GM18507 (cell line): ENCODE measurements at regions not wholly inside any gene's neighbourhood (a gene's known extent, or its start where the extent isn't known, plus 50 kb on each side); places are given as distances from the start of the nearest gene placed in this dataset.

Source experiments
- DNase-seq: peaks from one replicate; pipeline ENCODE4 v3.0.0; 2011; ENCODE audit warnings: low read depth; ENCODE audit not compliant: insufficient read length; ENCODE audit errors: extremely low spot score
- FAIRE-seq: peaks from 2 replicates; lab custom pipeline; 2011; peaks lifted over from hg19 to GRCh38; lab: Jason Lieb, UNC

DNA sequence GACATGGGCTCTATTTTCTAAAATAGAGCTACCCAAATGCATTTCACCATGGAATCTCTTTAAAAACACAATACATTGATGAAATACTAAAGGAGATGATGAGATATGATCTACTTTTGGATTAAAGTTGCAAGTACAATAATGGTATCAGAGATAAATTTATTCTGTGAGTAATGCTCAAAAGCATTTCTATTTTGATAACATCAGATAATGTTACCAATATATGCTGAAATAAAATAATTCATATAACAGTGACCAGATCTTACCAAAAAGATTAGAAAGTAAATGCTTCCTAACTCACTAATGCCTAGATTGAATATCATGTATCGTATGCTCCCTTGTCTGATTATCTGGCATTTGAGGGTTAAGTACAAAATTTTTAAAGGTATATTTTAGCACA lies 761.8 kb upstream of the ZNF608 start:
- FAIRE-seq (no peak), DNase-seq (no peak)

DNA sequence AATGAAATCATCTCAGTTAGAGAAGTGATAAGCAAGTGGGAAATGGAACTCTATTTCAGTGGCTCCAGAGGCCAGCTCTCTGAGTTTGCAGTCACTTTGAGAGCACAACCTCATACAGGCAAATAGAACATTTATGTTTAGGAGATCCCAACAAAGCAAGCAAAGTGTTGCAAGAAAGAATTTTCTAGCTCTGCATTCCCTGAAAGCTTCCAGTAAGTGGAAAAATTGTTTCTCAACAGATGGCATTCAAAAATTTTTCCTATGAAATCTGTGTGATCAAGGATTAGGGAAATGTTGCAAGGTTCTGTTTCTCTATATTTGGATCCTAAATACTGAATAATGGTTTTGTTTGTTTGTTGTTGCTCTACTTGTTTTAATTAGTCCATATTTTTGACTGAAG lies 764.2 kb upstream of the ZNF608 start:
- no peak for FAIRE-seq
- DNase-seq = no peak

DNA sequence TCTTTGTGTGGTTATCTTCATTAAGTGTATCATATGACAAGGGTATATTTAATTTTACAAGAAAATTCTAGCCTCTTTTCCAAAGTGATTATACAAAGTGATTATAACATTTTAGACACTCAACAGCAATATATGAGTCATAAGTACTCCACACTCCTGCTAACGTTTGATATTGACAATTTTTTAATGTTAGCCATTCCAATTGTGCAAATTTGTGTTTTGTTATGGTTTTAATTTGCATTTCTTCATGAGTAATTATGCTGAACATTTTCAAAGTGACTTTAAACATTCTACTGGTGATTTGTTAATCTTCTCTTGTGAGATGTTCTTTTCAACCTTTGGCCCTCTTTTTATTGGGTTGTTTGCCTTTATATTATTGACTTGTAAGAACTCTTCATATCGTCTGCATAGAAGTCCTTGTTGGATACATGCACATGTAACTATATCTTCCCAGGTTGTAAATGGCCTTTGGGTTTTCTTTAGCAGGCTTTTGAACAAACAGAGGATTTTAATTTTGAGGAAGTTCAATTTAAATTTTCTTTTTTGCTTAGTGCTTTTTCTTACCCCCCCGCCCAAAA lies 771.6 kb upstream of the ZNF608 start:
- DNase-seq (no peak), FAIRE-seq (no peak)

DNA sequence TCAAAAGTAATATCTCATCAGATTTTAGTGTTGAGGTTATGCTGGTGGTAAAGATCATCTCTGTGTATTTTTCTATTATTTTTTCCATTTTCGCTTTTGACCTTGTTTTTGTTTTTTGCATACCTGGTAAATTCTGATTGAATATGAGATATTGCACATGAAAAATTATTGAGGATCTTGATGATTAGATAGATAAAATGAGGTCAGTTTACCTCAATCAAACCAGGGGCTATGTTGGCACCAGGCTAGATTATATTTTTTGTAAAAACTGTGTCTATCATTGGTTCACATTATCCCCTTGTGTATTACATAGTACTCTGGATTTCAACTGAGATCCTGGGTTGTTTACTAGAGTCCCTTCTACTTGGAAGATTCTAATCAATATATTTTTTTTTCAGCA lies 774.9 kb upstream of the ZNF608 start:
- DNase-seq = no peak
- no peak for FAIRE-seq

DNA sequence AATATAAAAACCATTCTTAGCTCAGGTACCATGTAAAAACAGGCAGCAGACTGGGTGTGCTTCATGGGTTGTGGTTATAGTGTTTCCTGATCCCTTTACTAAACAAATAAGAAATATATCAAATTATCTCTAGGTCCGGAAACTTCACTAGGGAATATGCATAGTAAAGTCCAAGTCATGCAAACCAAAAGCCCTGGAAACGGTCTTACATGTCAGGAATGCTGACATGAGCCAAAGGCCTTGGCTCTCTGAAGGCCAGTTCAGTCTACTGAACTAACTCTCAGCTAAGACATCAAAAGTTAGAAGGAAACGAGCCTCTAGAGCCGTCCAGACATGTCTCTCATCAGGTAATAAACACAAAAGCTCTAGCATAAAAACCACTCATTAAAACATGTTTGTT lies 778.9 kb upstream of the ZNF608 start:
- no peak for FAIRE-seq
- no peak for DNase-seq

DNA sequence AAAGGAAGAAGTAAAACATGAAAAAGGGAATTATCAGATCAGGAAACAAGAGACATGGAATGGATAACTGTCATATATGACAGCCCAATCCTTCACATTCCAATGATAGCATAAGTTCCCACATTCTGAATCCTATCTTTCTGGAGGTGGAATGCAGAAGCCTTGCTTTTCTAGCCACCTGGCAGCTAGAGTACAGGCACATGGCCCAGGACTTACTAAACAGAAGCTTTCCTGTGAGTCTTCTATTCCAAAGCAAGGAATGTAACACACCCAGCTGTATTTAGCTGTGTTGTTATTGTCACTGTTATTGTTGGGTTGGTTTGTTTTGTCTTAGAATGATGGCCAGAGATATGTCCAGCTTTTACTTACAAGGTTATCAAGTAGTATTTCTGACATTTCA lies 780.5 kb upstream of the ZNF608 start:
- FAIRE-seq (no peak), DNase-seq (no peak)

DNA sequence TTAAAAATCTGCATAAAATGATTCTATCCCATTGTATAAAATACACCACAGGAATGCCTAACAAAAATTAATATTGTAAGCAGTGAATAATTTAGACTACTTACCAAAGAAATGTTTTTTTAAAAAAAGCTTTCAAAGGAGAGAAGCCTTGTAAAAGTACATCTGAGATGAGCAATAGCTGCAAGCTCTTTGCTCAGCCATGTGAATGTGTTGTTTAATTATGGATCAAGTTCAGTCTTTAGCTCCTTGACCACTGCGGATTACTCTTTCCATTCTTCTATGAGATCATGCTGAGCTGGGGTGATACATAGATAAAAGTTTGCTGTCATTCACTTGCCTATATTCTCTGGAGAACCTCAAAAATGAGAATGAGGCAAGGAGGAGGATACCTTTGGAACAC lies 782.4 kb upstream of the ZNF608 start:
- no peak for DNase-seq
- no peak for FAIRE-seq

DNA sequence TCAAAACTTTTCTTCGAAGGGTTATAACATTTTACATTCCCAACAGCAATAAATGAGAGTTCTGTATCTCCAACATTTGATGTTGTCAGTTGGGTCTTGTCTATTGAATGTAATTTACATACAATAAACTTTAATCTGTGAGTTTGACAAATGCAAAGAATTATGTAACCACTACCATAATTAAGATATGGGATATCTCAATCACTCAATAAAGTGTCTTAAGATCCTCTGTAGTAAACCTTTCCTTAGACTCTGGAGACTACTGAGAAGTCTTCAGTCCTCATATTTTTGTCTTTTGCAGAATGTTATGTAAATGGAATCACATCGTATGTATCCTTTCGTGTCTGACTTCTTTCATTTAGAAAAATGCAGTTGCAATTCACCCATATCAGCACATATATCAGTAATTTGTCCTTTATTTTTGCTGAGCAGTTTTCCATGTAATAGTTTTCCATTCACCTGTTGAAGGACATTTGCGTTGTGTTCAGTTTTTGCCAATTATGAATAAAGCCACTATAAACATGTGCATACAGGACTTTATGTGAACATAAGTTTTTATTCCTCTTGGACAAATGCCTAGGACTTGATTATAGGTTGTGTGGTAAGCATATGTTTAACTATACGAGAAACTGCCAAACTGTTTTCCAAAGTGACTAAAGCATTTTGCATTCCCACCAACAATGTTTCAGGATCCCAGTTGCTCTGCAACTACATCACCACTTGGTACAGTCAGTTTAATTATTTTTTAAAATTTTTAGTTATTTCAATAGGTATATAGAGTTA lies 784.6 kb upstream of the ZNF608 start:
- DNase-seq (no peak), FAIRE-seq (no peak)

DNA sequence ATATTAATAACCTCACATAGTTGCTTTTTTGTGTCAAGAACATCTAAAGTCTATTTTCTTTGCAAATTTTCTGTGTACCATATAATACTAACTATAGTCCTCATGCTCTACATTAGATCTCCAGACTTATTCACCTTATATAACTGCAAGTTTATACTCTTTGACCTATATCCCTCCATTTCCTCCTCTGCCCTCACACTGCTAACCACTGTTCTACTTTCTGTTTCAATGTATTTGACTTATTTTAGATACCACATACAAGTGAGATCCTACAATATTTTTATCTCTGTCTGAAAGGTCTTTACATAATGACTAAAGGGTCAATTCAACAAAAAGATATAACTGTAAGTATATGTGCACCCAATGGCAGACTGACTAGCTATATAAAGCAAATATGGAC lies 789.7 kb upstream of the ZNF608 start:
- FAIRE-seq = no peak
- no peak for DNase-seq

DNA sequence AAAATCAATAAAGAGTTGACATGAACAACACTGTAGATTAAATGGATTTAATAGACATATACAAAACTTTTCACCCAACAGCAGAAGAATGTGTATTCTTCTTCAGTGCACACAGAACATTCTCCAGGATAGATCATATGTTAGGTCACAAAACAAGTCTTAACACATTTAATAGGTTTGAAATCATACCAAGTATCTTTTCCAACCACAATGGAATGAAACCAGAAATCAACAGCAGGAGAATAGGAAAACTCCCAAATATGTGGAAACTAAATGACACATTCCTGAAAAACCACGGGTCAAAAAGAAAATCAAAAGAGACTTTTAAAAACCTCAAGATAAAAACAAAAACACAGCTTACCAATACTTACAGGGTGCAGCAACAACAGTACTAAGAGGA lies 790.1 kb upstream of the ZNF608 start:
- no peak for FAIRE-seq
- no peak for DNase-seq

DNA sequence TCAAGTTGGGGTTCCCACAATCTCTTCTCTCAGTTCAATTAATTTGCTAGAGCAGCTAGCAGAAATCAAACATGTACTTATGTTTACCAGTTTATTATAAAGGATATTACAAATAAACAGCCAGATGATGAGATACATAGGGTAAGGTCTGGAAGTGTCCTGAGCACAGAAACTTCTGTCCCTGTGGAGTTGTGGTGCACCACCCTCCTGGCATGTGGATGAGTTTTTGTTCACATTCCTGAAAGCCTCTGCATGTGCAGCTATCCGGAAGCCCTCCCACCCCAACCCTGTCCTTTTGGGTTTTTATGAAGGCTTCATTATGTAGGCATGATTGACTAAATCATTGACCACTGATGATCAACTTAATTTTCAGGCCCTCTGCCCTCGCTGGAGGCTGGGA lies 791.2 kb upstream of the ZNF608 start:
- no peak for FAIRE-seq
- DNase-seq = no peak

DNA sequence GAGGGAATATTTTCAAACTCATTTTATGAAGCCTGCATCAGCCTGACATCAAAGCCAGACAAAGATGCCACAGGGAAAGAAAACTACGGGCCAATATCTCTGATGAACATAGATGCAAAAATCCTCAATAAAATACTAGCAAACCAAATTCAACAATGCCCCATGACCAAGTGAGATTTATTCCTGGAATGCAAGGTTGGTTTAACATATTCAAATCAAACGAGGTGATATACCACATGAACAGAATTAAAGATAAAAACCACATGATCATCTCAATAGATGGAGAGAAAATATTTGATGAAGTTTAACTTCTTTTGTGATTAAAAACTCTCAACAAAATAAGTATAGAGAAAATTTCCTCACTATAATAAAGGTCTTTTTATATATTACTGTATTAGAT lies 792.0 kb upstream of the ZNF608 start:
- FAIRE-seq (no peak), DNase-seq (no peak)

DNA sequence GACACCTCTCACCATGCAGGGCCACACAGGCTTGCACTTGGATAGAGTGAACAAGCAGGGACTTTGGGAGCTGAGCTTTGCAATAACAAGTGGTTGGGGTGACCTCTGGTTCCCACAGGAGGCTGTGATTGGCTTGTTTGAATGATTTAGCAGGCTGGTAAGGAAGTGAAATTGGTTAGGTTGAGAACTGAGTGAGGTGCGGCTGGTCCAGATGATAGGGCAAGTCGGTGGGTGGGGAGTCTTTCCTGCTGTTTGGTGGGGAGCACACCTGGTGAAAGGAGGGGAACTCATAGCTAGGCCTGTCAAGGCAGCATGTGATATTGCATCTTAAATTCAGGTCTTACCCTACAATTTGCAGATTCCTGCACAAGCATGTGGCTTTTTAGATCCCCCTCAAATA lies 794.6 kb upstream of the ZNF608 start:
- DNase-seq (no peak), FAIRE-seq (no peak)

DNA sequence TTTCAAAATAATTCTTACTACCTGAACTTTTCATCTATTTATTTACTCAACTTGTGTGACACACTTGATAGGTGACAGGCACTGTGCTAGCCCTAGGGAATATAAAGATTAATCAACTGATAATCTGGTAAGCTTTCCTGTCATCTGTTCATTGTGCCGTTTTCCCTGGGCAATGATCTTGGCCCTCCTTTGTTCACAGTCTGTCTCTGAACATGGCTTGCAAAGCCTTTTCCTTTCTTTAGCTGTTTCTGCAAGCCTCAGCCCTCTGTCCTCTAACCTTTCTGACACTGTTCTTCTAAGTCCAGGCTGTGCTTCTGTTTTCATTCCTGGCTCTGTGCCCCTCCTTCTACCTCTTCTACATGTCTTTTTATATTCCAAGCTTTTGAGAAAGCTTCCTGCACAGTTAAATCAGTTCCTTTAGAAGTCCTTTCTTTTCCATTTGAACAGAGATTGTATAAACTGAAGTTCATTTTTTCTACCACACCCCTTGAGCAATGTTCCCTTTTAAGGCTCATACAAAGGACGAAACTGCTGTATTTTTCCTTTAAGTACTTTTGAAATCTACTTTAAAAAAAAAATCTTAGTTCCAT lies 803.0 kb upstream of the ZNF608 start:
- no peak for DNase-seq
- no peak for FAIRE-seq

DNA sequence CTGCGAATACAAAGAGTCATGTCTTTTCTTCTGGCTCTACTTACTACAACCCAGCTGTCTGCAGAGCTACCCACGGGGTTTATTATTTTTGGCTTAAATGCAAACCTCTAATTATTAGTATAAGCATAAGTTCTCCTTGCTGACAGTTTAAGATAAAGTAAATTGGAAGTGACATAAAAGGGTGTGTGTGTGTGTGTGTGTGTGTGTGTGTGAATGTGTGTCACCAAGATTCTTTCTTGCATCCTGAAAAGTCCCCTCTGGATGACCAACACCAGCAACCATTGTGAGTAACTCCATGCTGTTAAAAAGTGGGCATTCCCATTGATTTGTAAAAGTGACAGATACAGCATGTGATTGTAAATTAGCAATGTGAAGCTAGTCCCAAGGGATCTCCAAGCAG lies 803.8 kb upstream of the ZNF608 start:
- DNase-seq (no peak), FAIRE-seq (no peak)

DNA sequence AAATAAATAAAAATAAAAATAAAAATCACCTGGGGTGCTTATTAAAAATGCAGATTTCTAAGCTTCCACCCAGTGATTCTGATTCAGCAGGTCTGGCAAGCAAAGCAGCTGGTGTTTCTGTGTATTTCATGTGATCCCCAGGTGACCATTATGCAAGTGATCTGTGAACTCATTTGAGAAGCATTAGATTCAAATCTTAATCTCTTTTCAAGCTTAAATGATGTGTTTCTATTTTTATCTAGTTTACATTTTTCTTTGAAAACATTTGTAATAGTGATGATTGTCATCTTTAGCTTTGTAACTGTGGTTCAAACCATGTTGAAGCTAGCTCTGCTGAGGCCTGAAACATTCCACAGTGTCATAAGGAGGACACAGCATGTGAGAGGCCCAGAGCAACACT lies 804.8 kb upstream of the ZNF608 start:
- DNase-seq (no peak), FAIRE-seq (no peak)

DNA sequence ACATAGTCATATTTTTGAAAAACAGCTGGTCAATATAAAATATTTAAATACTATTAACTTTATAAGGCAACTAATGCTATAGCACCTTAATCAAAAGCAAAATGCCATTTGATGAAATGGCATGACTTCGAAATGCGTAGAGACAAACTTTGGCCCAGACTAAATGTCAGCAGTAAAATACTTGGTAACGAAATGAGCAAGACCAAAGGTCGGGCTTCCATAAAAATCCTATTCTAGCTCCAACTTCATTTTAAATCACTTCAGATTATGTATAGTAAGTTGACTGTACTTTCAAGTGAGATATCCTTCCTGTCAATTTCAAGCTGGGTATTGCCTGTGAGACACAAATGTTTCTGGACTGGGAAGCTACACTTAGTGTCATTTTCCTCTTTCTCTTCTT lies 805.4 kb upstream of the ZNF608 start:
- FAIRE-seq (no peak), DNase-seq (no peak)

DNA sequence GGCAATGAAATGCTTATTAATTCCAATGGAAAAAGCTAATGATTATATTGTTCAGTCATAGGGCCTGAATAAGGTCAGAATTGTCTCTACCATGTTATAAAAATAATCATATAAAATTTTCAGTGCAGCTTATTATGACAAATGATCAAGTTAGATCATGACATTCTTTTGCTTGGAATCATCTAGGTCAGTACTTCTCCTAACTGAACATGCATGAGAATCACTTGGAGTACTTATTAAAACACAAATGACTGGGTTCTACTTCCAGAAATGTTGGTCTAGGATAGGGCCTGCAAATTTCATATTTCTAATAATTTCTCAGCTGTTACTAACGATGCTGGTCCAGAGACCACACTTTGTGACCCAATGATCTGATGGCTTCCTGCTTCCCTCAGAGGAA lies 806.0 kb upstream of the ZNF608 start:
- FAIRE-seq (no peak), DNase-seq (no peak)

DNA sequence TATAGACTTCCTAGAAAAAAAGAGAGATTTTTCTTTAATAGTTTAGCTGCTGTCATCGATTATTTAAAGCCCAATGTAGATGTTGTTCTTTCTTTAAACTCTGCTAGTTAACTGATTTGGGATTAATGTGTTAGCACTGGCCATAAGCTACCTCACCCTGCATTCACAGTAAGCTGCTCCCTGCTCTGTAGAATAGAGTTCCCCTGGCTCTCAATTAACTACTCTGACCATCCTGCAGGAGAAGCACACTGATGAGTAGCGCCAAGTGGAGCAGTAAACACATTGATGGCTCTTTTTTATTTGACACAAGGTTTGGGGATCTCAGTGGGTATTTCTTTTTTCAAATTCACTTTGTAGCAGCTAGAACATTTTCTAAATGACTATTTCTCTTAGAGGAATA lies 807.9 kb upstream of the ZNF608 start:
- DNase-seq (no peak), FAIRE-seq (no peak)

DNA sequence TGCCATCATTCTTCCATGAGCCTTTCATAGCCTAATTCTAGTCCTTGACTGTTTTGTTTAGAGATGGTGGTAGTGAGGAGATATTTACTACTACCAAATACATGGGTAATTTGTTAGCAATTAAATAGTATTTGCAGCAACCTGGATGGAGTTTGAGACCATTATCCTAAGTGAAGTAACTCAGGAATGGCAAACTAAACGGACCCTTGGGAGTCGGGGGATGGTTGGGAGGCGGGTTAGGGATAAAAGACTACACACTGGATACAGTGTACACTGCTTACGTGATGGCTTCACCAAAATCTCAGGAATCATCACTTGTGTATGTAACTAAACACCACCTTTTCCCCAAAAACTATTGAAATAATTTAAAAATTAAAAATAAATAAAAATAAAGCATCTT lies 809.2 kb upstream of the ZNF608 start:
- DNase-seq (no peak), FAIRE-seq (no peak)

DNA sequence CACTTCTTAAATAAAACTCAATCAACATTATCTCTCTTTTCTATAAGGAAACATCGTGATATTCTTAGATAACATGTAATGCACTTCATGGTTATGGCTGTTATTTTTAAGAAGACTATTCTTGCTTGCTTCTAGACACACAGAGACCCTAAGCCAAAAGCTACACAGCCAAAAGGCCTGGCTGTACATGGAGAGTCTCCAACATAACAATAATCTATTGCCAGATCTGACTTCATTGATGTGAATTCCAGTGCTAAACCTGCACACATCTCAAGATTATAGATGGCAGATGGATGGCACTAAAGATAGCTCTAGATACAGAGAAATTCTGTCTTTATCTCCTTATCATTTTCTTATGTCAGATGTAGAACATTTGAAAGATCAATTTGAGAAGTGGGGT lies 811.6 kb upstream of the ZNF608 start:
- FAIRE-seq (no peak), DNase-seq (no peak)
